Hindlimb muscle (tissue), 1 donor: ENCODE measurements at regions not wholly inside any gene's neighbourhood (a gene's known extent, or its start where the extent isn't known, plus 50 kb on each side); places are given as distances from the start of the nearest gene placed in this dataset.
"Not testable (repeated sequence)": the region's sequence is repeated elsewhere in the genome, so short reads cannot be mapped to it uniquely, and the experiment has no call there.

ENCODE experiments used
- DNase-seq: peaks from one replicate; pipeline ENCODE4 v3.0.0-alpha.2; 2013

DNA sequence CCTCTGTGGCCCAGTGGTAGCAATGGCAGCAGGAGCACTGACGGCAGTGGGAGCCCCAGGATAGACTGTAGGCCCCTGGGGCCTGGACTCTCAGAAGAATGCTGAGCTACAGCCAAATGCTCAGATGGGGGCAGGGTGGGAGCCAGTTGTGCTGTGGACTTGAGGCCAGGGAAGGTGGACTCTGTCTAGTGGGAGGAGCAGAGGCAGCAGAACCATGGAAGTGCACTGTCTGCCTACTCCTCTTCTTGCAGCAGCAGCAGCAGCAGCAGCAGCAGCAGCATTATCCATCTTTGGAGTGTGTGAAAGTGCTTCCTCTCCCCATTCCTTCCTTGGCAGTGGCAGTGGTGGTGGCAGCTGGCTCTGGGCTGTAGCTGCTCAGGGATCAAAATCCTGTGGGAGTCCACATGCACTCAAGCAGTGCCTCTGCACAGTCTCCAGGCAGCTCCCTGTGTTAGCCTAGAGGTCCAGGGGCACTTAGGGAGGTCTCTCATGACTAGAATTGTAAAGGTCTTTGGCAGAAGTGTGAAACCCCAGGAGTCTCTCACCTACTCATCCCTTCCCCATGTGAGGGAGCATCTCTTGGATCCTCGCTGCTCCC is 917.9 kb upstream of the B3GALT2 start:
- DNase-seq: no peak

DNA sequence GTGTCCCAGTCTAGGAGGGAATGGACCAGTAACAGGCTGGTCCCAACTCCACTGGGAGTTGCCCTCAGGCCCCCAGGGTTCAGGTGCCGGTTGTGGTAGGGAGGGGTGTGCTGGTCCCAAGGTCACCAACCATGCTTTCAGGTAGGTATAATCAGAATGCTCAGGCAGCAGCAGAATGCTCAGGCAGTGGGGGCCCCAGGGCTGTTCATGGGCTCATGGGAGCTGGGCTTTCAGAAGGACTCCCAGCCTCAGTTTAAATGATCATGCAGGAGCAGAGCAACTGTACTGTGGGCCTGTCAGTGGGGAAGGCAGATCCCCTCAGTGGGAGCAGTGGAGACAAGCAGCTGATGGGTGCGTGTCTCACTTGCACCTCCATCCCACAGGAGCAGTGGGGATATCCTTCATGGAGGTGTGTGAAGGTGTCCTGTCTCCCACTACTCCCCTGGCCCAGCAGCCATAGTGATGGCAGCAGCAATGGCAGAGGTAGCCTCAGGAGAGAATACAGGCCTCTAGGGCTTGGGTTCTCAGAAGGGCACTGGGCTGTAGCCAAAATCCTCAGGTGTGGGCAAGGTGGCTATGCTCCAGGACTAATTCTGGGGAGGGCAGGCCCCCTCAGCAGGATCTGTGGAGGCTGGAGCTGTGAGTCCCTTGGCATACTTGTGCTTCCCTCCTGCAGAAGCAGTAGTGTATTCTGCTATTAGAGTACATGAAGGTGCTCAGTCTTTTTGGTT is 917.3 kb upstream of the B3GALT2 start:
- no peak for DNase-seq

DNA sequence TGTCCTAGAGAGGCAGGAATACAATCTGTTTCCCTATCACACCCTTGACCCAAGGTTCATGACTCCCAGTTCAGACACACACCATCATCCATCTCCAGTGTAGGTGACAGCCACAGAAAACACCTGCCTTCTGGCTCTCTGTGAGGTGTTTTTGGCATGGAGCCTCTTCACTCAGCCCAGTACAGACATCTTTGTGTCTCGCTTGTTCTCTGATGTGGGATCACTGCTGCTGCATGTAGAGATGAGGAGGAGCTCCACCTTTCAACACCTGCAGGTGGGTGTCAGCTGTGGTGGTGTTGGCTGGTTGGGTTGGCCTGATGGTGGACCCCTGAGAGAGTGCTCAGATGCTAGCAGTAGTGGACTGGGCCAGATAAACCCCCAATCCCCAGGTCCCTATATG is 916.7 kb upstream of the B3GALT2 start:
- DNase-seq: no peak

DNA sequence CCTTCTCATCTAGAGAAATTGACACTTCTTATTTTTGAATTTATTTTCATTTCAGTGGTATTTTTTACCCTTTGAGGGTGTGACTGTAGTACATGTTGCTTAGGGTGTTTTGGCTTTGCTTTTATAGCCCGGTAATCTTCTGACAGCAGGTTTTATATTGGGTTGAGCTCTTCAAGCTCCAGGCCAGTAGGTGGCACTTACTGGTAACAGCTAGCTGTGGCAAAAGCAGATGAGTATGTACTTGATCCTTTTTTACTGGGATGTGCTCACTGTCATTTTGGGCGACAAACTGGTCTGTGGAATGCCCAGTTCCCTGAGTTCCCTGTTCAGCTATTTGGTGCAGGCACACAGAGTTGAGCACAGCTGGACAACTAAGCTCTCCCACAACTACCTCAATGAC is 916.2 kb upstream of the B3GALT2 start:
- DNase-seq: no peak

DNA sequence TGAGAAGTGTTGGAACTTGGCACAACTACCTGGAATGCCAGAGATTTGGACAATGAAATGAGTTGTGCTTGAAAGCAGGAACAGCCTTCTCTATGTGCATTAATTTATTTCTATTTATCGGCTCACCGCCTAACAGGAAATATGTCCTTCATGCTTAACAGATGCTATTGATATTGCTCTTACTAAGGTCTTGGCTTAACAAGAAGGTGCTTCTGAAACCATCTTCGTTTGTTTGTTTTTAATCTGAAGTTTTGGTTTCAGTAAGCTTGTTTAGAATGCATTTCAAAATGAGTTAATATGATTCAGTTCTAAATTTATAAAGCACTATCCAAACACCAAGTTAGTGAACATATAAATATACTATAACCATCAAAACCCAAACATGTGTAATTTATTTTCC is 898.3 kb upstream of the B3GALT2 start:
- DNase-seq: no peak

DNA sequence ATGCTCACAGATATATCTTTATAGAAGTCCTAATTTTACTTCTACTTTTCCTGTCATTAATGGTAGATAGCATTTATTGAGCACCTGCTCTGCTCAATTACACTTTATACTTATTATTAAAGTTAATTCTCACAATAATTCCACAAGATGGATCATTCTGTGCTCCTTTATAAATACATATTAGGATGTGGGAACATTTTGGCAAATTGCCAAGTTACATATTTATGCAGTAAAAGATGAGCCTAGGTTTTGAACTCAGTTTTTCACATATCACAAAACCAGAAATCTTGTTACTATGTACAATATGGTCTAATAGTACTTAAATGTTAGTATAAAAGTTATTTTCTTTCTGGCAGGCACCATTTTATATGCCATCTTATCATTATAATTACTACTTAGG is 895.0 kb upstream of the B3GALT2 start:
- DNase-seq: no peak

DNA sequence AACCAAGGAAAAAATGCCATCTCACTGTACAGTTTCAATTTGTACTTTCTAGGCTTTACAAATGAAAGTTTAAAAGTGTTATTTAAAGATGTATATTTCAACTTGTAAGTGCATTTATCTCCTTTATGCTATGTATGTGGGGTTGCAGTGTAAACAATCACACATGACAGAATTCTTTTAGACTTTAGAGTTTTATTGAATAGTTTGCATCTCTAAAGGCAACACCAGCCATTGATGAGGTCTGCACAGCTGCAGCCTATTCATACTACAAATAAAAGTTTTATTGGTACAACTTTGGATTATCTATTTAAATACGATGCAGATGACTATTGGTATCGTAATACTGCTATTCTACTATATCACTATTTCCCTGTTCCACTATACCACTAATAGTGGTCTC is 894.4 kb upstream of the B3GALT2 start:
- no peak for DNase-seq

DNA sequence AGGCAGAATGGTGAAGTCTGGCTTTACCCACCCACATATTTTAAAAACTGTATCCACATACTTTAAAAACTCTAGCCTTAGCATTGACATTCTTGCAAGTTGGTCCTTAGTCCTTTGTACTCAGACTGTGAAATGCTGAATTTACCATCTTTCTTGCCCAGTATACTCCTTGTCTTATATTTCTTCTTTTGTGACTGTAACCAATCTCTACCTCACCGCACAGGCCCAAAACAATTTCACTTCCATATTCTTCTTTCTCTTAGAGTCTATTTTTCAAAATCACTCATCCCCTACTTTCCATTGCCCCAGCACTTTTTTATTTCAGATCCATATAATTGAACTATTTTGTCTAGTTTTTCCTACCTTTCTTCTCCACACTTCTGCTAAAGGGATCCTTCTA is 892.4 kb upstream of the B3GALT2 start:
- no peak for DNase-seq

DNA sequence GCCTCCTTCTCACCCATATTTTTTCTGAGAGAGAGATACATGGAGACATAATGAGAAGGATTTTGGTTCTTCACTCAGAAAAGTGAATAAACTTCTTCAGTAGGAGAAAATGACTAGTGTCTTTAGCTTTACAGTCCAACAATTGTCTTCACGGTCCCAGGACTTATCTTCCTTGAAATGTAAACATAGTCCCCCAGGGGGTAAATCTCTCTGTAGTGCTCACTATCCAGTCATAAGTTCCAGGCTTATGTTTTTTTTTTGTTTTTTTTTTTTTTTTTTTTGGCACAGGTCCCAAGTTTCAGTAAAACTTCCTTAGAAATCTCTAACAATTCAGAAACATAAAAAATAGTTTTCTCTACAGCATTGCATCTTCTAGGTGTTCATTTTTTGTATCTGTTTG is 890.2 kb upstream of the B3GALT2 start:
- DNase-seq: no peak

DNA sequence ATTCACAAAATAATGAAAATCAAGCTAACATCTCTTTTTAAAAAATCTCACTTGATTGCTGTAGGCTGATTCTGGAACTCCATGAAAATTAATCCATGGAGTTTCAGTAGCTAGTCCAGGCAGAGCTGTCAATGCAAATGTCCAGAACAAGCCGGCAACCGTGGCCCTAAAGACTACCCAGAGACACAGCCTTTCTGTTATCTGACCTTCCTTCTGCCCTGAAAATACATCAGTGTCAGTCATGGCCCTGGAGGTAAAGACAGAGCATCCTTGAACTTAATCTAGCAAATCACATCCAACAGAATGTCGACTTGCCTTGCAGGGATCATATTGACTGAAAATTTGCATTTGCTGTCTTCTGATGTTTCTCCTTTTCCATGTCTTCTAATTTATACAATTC is 887.4 kb upstream of the B3GALT2 start:
- DNase-seq: no peak

DNA sequence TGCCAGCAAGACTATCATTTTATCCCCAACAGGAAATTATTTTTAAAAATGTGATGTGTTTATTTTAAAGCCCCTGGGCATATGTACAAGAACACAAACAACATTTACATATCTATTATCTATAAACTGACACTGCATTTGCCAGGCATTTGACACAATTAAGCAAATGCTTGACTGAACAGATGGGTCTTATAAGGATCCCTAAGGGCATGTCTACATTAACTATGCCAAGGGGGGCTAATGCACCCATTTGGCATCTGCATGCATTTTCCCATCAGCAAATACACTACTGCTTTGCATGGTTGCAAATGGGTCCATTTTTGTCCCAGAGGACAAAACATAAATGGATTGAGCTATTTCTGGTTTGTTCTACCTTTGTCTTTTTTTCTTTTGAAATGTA is 884.8 kb upstream of the B3GALT2 start:
- DNase-seq: no peak

DNA sequence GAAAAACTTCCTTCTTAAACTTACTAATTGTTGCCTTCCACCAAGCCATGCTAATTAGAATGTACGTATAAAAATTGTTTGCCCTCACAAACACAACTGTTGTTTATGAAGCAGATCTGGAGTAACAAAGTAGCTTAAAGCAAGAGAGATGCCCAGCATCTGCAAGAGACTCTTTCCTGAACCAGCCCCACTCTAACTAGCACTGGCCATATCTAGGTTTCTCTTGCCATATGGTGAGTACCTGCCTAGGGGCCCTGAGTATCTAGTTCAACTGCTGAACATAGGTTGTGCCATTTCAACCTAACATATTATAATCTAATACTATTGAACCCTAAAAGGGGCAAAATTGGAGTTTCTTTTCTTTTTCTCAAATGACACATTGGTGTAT is 883.4 kb upstream of the B3GALT2 start:
- DNase-seq: no peak

DNA sequence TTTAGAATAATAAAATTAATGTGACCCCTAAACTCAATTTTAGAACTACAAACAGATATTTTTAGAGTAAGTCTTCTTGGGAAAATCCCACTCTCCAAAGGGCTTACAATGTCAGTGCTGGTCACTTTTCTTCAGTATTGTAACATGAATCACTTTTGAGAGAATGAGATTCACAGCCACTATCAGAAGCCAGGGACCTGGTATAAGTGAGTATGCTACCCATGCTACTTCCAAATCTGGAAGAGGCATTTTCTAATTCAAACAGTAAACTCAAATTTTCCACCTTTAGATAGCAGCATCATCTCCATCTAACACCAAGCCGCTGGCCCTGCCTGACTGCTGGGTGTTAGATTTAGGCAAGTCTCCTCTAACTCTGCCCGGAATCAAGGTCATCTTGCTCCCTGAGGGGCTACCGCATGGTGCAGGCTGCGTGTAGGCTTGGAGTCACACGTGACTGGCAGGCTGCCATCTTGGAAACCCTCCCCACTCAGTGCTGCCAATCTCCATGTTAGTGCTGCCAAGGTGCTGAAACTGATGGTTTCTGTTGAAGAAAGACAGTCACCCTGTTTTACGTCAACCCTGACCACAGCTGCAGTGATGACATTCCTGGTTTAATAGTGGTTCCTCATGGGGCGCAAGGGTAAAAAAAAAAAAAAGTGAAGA is 882.9 kb upstream of the B3GALT2 start:
- no peak for DNase-seq

DNA sequence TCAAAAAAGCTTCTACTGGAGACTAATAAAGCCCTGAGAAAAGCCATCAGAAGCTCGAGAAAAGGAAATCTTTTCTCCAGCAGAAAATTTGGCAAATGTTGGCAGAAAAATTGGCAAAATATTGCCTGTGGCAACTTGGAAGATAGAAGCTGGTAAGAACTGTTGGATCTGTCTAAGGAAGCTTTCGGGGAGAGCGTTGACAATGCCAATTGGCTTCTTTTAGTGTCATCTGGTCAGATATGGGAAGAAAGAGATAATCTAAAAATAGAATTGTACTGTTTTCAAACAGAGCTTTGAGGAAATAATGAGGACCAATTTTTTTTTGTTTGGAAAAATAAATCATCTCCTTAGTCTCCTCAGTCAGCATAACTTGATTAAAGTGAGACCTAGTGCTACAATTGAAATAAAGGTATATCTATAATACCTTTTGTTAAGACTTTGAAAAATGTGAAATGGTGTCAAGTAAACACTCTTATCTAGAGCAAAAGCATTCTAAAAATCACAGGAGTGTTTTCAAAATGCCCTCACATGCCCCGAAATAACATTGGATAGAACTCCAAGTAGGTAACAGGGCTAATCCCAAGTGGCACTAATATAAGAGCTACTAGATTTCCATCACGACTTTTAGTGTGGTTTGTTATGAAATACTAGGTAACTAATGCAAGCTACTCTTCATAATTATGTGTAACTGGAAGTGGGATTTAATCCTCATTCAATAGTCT is 882.2 kb upstream of the B3GALT2 start:
- no peak for DNase-seq

DNA sequence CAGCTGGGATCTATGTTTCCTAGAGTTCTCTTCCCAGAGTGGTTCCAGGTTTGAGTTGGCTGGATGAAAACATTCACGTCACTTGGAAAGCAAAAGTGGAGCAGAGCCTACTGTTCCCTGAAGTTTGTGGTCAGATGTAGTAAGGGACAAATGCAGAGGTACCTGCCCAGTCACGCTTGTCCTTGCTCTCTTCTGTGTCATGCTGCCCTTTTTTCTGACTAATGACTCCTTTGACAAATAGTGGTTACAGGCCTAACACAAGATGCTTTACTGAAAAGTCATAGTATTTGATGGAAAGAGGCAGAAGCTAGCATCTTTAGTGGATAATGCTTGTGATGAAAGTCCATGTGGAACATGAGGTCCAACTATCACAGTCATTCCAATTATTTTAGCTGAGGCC is 881.4 kb upstream of the B3GALT2 start:
- DNase-seq: no peak

DNA sequence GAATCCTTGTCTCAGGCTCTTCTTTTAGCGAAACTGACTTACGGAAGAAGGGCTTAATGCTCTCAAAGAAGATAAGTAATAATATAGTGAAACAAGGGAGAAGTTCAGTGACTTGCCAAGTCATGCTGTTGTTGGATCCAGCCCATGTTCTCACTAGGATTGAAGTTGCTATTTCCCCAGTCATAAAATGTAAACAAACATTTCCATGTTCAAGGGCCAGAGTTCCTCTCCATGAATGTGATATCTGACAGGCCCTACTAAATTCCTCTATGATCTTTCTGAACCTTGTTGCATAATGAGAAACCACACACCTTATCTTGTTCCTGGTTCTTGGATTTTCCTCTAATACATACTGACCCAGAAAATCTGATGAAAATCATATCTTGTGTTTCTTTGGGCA is 876.5 kb upstream of the B3GALT2 start:
- no peak for DNase-seq

DNA sequence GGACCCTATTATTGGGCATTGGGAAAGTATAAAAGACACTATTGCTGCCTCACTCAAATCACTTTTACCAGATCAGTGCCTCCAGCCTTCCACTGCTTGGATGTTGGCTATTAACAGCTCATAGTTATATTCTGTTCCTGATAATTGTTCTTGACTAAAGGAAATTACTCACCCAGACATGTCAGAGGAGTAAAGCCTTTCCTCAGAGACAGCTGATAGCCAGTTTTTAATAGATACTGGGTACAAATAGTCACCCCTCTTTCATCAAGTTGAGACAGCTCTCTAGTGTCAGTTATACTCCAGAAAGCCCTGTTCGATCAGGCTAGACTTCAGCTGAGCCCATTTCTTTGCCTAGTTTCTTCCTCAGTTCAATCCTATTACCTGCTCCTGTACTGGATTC is 876.1 kb upstream of the B3GALT2 start:
- no peak for DNase-seq

DNA sequence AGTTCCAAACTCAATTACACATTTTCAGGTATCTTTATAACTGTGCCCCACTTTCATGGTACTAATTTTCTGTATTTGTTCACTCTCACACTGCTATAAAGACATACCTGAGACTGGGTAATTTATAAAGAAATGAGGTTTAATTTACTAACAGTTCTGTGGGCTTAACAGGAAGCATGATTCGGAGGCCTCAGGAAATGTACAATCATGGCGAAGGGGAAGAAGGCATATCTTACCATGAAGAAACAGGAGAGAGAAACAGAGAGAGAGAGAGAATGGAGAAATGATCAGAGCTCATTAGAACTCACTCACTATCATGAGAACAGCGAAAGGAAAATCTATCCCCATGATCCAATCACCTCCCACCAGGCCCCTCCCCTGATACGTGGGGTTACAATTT is 874.1 kb upstream of the B3GALT2 start:
- no peak for DNase-seq

DNA sequence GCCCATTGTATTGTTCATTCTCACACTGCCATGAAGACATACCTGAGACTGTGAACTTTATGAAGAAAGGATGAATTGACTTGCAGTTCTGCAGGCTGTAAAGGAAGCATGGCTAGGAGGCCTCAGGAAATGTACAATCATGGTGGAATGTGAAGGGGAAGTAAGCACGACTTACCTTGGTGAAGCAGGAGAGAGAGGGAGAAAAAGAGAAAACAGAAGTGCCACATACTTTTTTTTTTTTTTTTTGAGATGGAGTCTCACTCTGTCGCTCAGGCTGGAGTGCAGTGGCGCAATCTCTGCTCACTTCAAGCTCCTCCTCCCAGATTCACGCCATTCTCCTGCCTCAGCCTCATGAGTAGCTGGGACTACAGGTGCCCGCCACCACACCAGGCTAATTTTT is 871.9 kb upstream of the B3GALT2 start:
- not testable (repeated sequence) for DNase-seq

DNA sequence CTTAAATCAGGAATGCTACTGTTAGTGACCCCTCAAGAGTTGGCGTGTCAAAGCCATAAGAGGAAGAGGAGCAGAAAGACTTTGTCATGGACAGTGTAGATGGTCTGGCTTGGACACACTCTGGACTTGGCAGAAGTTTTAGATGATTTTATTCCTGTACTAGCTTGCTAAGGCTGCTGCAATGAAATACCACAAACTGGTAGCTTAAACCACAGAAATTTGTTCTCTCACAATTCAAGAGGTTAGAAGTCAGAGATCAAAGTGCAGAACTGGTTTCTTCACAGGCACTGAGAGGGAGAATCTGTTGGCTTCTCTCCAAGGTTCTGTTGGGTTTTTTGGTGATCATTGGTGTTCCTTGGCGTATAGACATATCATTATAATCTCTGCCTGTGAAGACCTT is 869.8 kb upstream of the B3GALT2 start:
- no peak for DNase-seq

DNA sequence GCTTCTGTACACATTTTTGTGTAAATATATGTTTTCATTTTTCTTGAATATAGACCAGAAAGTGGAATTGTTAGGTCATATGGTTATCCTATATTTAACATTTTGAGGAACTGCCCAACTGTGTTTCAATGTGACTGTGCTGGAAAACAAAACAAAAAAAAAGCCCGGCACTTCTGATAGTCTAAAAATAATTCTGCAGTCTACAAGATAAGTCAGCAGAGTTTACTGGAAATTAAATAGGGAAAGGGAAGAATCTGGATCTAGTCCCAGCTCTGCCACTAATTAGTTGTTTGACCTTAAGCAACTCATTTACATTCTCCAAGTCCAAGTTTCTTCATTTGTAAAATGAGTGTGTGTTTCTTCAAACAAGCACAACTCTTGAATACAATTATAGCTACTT is 869.1 kb upstream of the B3GALT2 start:
- DNase-seq: no peak

DNA sequence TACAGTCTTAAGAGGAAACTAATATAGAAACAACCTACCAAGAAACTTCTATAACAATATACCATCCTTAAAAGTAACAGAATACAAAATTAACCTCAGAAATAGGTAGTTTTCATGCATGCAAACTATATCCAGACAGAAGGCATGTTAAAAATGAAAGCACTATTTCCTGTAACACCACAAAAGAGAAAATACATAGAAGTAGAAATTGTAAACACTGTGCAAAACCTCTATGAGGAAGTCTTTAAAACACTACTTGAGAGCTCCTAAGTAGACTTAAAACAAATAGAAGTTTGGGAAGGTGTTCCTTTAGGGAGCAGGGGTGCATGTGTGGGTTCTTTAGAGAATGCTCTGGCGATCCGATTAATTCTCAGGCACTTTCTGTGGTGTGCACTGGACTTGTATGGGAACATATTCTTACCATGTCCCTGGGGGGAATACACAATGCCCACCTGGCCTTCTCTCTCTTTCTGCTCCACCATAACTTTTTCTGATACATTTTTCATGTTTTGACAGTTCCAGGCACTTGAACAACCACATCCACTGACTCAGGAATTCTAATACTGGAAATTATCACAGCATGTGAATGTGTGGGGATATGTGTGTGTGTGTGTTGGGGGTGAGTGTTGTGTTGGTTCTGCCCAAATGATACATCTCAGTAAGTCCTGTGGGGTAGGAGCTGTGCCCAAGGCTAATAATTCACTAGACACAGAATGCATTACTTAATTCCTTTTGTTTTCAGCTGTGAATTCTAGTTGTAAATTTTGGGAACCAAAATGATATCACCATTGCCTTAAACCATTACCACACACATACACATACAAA is 866.3 kb upstream of the B3GALT2 start:
- no peak for DNase-seq

DNA sequence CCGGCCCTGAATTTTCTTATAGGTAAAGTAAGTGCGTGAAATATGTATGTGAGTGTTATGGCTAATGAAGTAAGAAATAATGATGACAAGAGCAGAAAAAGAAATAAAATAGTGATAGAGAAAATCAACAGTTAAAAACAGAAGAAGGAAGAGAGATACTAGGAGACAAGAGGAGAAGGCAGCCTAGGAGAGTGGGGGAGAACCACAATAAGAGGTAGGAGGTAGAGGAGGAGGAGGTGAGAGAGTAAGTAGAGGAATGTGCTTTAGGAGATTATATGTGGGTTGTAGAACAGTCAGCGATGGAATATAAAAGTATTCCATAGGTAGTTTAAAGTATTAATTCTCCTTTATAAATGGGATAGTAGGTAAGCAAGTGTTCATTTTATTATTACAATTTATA is 861.5 kb upstream of the B3GALT2 start:
- no peak for DNase-seq
